ENCODE measurements at regions not wholly inside any gene's neighbourhood (a gene's known extent, or its start where the extent isn't known, plus 50 kb on each side); places are given as distances from the start of the nearest gene placed in this dataset.

DNA sequence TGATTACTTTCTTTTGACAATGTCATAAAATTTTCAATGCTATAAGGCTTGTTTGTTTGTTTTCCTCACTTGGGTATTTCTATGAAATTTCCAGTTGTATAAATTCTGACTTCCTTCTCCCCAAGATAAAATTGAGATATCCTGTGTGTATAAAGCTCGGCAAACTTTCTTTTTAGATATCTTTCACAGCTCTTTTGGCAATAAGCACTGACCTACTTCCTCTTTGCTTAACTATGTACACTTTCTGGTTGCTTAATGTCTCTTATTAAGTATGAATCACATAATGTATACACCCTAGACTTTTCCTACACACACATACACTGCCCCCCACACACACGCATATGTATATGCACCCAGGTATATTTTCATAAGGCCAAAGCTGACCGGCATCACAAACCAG lies 318.4 kb upstream of the RBMY1B start:
- no peak overlapping the region for H3K27ac ChIP-seq (ENCODE audit: insufficient read depth, low read length, poor library complexity, severe bottlenecking)
- H3K27me3 ChIP-seq (replicated peaks; ENCODE audit: control insufficient read depth, insufficient read depth, low read length, poor library complexity, severe bottlenecking), result no peaks in the 10 kb centered on the region
- no peak overlapping the region for H3K4me3 ChIP-seq (ENCODE audit: insufficient read depth, low read depth, low read length, poor library complexity, severe bottlenecking)
- no peaks in the 10 kb centered on the region for H3K36me3 ChIP-seq (ENCODE audit: control insufficient read depth, insufficient read depth, low read length)
- no peaks in the 10 kb centered on the region for H3K9me3 ChIP-seq (ENCODE audit: control insufficient read depth, low read length)
- no peaks in the 10 kb centered on the region for H3K4me1 ChIP-seq (ENCODE audit: control insufficient read depth, insufficient read depth, low read length, poor library complexity, severe bottlenecking)
- DNase-seq, result no peak

DNA sequence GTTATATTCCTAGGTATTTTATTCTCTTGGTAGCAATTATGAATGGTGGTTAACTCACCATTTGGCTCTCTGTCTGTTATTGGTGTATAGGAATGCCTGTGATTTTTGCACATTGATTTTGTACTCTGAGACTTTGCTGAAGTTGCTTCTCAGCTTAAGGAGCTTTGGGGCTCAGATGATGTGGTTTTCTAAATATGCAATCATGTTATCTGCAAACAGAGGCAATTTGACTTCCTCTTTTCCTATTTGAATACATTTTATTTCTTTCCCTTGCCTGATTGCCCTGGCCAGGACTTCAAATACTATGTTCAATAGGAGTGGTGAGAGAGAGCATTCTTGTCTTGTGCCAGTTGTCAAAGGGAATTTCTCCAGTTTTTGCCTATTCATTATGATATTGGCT lies 310.9 kb upstream of the RBMY1B start:
- DNase-seq, result no peak
- Histone ChIP-seq H3K27ac (ENCODE audit: insufficient read depth, low read length, poor library complexity, severe bottlenecking) (no peak overlapping the region), H3K9me3 (ENCODE audit: control insufficient read depth, low read length) (no peaks in the 10 kb centered on the region), H3K4me3 (ENCODE audit: insufficient read depth, low read depth, low read length, poor library complexity, severe bottlenecking) (no peak overlapping the region), H3K4me1 (ENCODE audit: control insufficient read depth, insufficient read depth, low read length, poor library complexity, severe bottlenecking) (no peaks in the 10 kb centered on the region), H3K36me3 (ENCODE audit: control insufficient read depth, insufficient read depth, low read length) (no peaks in the 10 kb centered on the region), H3K27me3 (replicated peaks; ENCODE audit: control insufficient read depth, insufficient read depth, low read length, poor library complexity, severe bottlenecking) (no peaks in the 10 kb centered on the region)

DNA sequence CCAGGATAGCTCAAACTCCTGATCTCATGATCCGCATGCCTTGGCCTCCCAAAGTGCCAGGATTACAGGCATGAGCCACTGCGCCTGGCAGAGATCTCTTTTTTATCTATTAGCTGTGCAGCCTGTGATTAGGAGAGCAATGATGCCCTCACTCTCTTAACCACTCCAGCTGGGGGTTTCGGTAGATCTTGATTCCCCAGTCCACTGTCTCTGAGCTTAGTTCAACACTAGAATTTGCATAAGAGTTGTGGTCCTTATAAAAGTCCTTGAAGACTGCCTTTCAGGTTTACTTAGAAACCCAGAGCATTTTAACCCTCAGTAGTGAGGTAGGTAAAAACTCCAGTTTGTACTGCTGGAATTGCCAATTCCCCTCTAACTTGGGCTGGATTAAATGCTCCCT lies 283.3 kb upstream of the RBMY1B start:
- H3K9me3 ChIP-seq (ENCODE audit: control insufficient read depth, low read length), result no peaks in the 10 kb centered on the region

DNA sequence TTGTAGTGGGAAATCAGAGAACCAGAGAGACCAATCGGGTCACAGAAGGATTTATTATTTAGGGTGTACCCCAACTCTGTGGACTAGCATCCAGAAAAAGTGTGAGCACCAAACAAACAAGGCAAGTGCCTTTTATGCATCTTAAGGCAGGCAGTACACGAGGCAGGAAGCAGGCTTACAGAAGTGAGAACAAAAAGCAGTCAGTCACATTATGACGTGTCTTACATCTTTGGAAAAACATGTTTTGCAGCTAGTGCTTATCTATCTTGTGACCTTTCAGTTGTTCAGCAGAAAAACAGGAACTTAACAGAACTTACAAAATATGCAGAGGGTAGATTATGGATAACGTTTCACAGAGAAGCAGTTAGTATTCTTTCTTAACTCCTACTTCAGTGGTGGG lies 270.9 kb upstream of the RBMY1B start:
- H3K36me3 ChIP-seq (ENCODE audit: control insufficient read depth, insufficient read depth, low read length), result no peaks in the 10 kb centered on the region
- H3K27ac ChIP-seq (ENCODE audit: insufficient read depth, low read length, poor library complexity, severe bottlenecking), result peak overlapping the region; percentile 25
- H3K9me3 ChIP-seq (ENCODE audit: control insufficient read depth, low read length), result no peaks in the 10 kb centered on the region
- DNase-seq, result no peak
- H3K4me3 ChIP-seq (ENCODE audit: insufficient read depth, low read depth, low read length, poor library complexity, severe bottlenecking), result no peak overlapping the region
- H3K27me3 ChIP-seq (replicated peaks; ENCODE audit: control insufficient read depth, insufficient read depth, low read length, poor library complexity, severe bottlenecking), result no peaks in the 10 kb centered on the region
- H3K4me1 ChIP-seq (ENCODE audit: control insufficient read depth, insufficient read depth, low read length, poor library complexity, severe bottlenecking), result no peaks in the 10 kb centered on the region

More for the DNA sequence above, 283.3 kb upstream of the RBMY1B start:
- Histone ChIP-seq H3K27ac (ENCODE audit: insufficient read depth, low read length, poor library complexity, severe bottlenecking) (no peak overlapping the region), H3K27me3 (replicated peaks; ENCODE audit: control insufficient read depth, insufficient read depth, low read length, poor library complexity, severe bottlenecking) (no peaks in the 10 kb centered on the region), H3K4me3 (ENCODE audit: insufficient read depth, low read depth, low read length, poor library complexity, severe bottlenecking) (no peak overlapping the region), H3K4me1 (ENCODE audit: control insufficient read depth, insufficient read depth, low read length, poor library complexity, severe bottlenecking) (no peaks in the 10 kb centered on the region), H3K36me3 (ENCODE audit: control insufficient read depth, insufficient read depth, low read length) (no peaks in the 10 kb centered on the region)
- DNase-seq, result no peak

DNA sequence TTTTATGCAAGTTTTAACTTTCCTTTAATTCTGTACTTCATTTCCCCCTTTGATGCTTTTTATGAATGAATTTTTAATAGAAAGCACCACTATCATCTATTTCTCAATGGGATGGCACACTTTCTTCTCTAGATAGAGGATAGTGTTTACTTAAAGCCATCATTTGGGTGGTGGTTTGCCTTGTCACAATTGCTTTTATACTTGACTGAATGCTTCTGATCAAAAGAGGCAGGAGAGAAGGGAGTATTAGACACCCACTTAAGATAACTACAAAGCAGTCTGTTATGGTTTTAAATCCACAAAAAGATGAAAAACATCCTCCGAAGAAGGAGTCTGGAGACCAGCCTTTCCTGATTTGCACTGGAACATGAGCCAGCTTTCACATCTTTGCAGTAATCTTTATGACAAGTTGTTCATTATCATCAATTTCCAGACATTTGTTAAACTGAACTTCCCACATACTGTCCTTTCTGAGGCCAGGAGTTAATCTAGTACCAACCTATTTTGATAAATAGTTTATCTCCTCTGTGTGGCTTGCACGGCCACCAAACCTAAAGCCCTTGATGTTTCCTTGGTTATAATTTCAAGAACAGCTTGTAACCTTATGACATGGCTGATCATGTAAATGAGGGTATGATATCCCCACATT lies 270.4 kb upstream of the RBMY1B start:
- no peaks in the 10 kb centered on the region for H3K27me3 ChIP-seq (replicated peaks; ENCODE audit: control insufficient read depth, insufficient read depth, low read length, poor library complexity, severe bottlenecking)
- peak overlapping the region; percentile 25 for H3K27ac ChIP-seq (ENCODE audit: insufficient read depth, low read length, poor library complexity, severe bottlenecking)
- no peaks in the 10 kb centered on the region for H3K4me1 ChIP-seq (ENCODE audit: control insufficient read depth, insufficient read depth, low read length, poor library complexity, severe bottlenecking)
- H3K4me3 ChIP-seq (ENCODE audit: insufficient read depth, low read depth, low read length, poor library complexity, severe bottlenecking), result no peak overlapping the region
- H3K36me3 ChIP-seq (ENCODE audit: control insufficient read depth, insufficient read depth, low read length), result no peaks in the 10 kb centered on the region
- H3K9me3 ChIP-seq (ENCODE audit: control insufficient read depth, low read length), result no peaks in the 10 kb centered on the region
- no peak for DNase-seq

DNA sequence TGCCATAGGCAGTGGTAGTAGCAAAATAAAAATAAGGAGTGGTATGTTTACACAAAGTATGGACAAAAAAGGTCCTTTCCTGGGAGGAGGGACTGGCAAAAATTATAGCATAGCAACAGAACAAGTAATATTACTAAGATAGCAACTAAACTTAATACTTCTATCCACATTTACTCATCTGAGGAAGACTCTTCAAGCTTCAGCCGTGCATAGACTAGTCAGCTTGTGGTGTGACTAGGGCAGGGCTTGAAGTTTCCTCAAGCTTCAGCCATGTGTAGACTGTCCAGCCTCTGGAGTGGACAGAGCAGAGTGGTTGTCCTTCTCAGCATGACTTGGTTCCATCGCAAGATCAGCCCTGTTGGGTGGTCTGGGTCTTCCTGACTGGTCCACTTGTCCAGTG lies 268.3 kb upstream of the RBMY1B start:
- H3K27ac ChIP-seq (ENCODE audit: insufficient read depth, low read length, poor library complexity, severe bottlenecking), result no peak overlapping the region
- H3K4me1 ChIP-seq (ENCODE audit: control insufficient read depth, insufficient read depth, low read length, poor library complexity, severe bottlenecking), result no peaks in the 10 kb centered on the region

DNA sequence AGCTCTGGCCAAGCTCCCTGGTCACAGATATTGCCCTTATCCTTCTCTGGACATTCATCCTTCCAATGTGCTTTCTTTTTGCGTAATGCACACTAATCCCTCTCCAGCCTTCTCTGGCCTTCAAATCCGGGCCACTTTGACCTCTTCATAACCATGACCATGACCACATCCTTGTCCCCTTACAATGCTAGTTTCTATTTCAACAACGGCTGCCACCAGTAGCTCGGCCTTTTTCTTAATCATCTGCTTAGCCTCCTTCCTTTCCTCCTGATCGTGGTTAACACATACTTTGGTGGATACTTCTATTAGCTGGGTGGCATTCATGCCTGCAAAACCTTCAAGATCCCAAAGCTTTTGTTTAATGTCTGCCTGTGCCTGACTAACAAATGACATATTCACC lies 264.4 kb upstream of the RBMY1B start:
- Histone ChIP-seq H3K27me3 (replicated peaks; ENCODE audit: control insufficient read depth, insufficient read depth, low read length, poor library complexity, severe bottlenecking) (no peaks in the 10 kb centered on the region), H3K27ac (ENCODE audit: insufficient read depth, low read length, poor library complexity, severe bottlenecking) (no peak overlapping the region), H3K9me3 (ENCODE audit: control insufficient read depth, low read length) (no peaks in the 10 kb centered on the region), H3K4me3 (ENCODE audit: insufficient read depth, low read depth, low read length, poor library complexity, severe bottlenecking) (no peak overlapping the region), H3K4me1 (ENCODE audit: control insufficient read depth, insufficient read depth, low read length, poor library complexity, severe bottlenecking) (no peaks in the 10 kb centered on the region), H3K36me3 (ENCODE audit: control insufficient read depth, insufficient read depth, low read length) (no peaks in the 10 kb centered on the region)
- no peak for DNase-seq

More for the DNA sequence above, 268.3 kb upstream of the RBMY1B start:
- DNase-seq, result no peak
- Histone ChIP-seq H3K27me3 (replicated peaks; ENCODE audit: control insufficient read depth, insufficient read depth, low read length, poor library complexity, severe bottlenecking) (no peaks in the 10 kb centered on the region), H3K36me3 (ENCODE audit: control insufficient read depth, insufficient read depth, low read length) (no peaks in the 10 kb centered on the region), H3K4me3 (ENCODE audit: insufficient read depth, low read depth, low read length, poor library complexity, severe bottlenecking) (no peak overlapping the region), H3K9me3 (ENCODE audit: control insufficient read depth, low read length) (no peaks in the 10 kb centered on the region)

DNA sequence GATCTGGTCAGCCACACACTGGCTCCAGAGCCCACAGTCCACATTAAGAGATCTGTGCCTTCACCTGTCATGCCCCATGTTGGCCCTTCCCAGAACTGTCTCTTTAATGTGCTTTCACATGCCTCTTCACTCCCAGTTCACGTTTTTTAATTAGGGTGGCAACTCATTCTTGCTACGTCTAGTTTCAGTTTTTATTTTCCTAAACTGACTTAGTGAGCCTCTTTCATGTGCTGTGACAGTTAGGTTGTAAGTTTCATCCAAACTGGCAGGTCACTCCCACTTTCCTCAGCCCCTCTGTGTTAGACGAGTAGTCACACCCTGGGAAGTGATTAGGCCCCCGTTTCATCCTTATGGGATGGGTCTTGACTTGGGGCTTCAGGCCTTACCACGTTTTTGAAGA lies 262.5 kb upstream of the RBMY1B start:
- H3K4me3 ChIP-seq (ENCODE audit: insufficient read depth, low read depth, low read length, poor library complexity, severe bottlenecking), result no peak overlapping the region
- H3K9me3 ChIP-seq (ENCODE audit: control insufficient read depth, low read length), result no peaks in the 10 kb centered on the region
- no peaks in the 10 kb centered on the region for H3K36me3 ChIP-seq (ENCODE audit: control insufficient read depth, insufficient read depth, low read length)
- H3K27ac ChIP-seq (ENCODE audit: insufficient read depth, low read length, poor library complexity, severe bottlenecking), result peak overlapping the region; percentile 25
- no peak for DNase-seq
- no peaks in the 10 kb centered on the region for H3K4me1 ChIP-seq (ENCODE audit: control insufficient read depth, insufficient read depth, low read length, poor library complexity, severe bottlenecking)
- no peaks in the 10 kb centered on the region for H3K27me3 ChIP-seq (replicated peaks; ENCODE audit: control insufficient read depth, insufficient read depth, low read length, poor library complexity, severe bottlenecking)

DNA sequence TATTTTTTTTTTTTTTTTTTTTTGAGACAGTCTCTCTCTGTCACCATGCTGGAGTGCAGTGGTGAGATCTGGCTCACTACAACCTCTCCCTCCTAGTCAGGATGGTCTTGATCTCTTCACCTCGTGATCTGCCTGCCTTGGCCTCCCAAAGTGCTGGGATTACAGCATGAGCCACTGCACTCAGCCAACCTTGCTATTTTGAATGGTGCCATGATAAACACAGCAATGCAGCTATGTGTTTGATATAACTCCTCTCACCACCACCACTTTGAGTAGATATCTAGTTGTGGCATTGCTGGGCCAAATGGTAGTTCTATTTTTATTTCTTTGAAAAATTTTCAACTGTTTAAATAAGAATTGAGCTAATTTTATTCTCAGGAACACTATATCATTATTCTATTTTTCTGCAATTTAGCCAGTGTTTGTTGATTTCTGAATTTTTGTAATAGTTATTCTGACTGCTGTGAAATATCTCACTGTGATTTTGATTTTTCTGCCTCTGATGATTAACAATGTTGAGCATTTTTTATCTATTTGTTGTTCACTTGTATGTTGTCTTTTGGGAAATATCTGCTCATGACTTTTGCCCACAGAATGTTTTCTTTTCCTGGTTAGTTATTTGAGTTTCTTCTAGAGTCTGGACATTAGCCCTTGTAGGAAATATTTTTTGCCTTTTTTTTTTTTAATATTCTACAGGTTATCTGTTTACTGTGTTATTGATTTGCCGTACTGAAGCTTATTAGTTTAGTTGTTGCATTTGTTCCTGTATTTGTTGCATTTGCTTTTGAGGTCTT lies 257.5 kb upstream of the RBMY1B start:
- H3K36me3 ChIP-seq (ENCODE audit: control insufficient read depth, insufficient read depth, low read length), result no peaks in the 10 kb centered on the region
- DNase-seq, result no peak
- no peak overlapping the region for H3K4me3 ChIP-seq (ENCODE audit: insufficient read depth, low read depth, low read length, poor library complexity, severe bottlenecking)

DNA sequence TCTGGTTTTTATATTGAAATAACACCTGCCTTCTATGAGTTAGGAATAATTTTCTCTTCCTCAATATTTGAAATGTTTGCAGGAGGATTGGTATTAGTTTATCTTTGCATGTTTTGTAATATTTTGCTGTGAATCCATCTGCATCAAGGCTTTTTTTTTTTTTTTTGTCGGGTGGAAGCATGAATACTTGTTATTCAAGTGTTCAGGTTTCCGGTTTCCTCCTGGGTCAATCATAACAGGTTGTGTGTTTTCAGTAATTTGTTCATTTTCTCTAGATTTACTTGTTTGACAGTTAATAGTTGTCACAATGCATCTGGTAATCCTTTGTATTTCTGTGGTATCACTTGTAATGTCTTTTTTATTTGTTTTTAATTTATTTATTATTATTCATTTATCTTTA lies 256.7 kb upstream of the RBMY1B start:
- no peaks in the 10 kb centered on the region for H3K9me3 ChIP-seq (ENCODE audit: control insufficient read depth, low read length)
- H3K27me3 ChIP-seq (replicated peaks; ENCODE audit: control insufficient read depth, insufficient read depth, low read length, poor library complexity, severe bottlenecking), result no peaks in the 10 kb centered on the region
- H3K36me3 ChIP-seq (ENCODE audit: control insufficient read depth, insufficient read depth, low read length), result no peaks in the 10 kb centered on the region
- no peak for DNase-seq
- H3K4me1 ChIP-seq (ENCODE audit: control insufficient read depth, insufficient read depth, low read length, poor library complexity, severe bottlenecking), result no peaks in the 10 kb centered on the region
- H3K4me3 ChIP-seq (ENCODE audit: insufficient read depth, low read depth, low read length, poor library complexity, severe bottlenecking), result no peak overlapping the region
- H3K27ac ChIP-seq (ENCODE audit: insufficient read depth, low read length, poor library complexity, severe bottlenecking), result no peak overlapping the region

More for the DNA sequence above, 257.5 kb upstream of the RBMY1B start:
- no peak overlapping the region for H3K27ac ChIP-seq (ENCODE audit: insufficient read depth, low read length, poor library complexity, severe bottlenecking)
- H3K9me3 ChIP-seq (ENCODE audit: control insufficient read depth, low read length), result no peaks in the 10 kb centered on the region
- no peaks in the 10 kb centered on the region for H3K27me3 ChIP-seq (replicated peaks; ENCODE audit: control insufficient read depth, insufficient read depth, low read length, poor library complexity, severe bottlenecking)
- H3K4me1 ChIP-seq (ENCODE audit: control insufficient read depth, insufficient read depth, low read length, poor library complexity, severe bottlenecking), result no peaks in the 10 kb centered on the region
